NCI-H2081 treated with DMSO at 0.1 percent for 48 hours (cell line): ENCODE measurements at regions not wholly inside any gene's neighbourhood (a gene's known extent, or its start where the extent isn't known, plus 50 kb on each side); places are given as distances from the start of the nearest gene placed in this dataset.
"Not testable (repeated sequence)": the region's sequence is repeated elsewhere in the genome, so short reads cannot be mapped to it uniquely, and the experiment has no call there.

Experiments
- DNase-seq: peaks from one replicate; lab custom pipeline; 2025; lab: John Stamatoyannopoulos, UW

- DNase-seq, result no peak
Observed at GRCh38 chr1:112855152-112855828, 100.7 kb downstream of the SLC16A1 start.

GRCh38 chr1:112854368-112854984, 101.5 kb downstream of the SLC16A1 start:
- DNase-seq, result not testable (repeated sequence)

DNA sequence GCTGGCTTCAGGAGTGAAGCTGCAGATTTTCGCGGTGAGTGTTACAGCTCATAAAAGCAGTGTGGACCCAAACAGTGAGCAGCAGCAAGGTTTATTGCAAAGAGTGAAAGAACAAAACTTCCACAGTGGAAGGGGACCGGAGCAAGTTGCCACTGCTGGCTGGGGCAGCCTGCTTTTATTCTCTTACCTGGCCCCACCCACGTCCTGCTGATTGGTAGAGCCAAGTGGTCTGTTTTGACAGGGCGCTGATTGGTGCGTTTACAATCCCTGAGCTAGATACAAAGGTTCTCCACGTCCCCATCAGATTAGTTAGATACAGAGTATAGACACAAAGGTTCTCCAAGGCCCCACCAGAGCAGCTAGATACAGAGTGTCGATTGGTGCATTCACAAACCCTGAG, 102.1 kb downstream of the SLC16A1 start:
- DNase-seq, result not testable (repeated sequence)

- no peak for DNase-seq
Observed at GRCh38 chr1:112852934-112853333, 103.1 kb downstream of the SLC16A1 start.

- DNase-seq, result peak; percentile 87
Observed at GRCh38 chr1:112852276-112852675, 103.7 kb downstream of the SLC16A1 start.

DNA sequence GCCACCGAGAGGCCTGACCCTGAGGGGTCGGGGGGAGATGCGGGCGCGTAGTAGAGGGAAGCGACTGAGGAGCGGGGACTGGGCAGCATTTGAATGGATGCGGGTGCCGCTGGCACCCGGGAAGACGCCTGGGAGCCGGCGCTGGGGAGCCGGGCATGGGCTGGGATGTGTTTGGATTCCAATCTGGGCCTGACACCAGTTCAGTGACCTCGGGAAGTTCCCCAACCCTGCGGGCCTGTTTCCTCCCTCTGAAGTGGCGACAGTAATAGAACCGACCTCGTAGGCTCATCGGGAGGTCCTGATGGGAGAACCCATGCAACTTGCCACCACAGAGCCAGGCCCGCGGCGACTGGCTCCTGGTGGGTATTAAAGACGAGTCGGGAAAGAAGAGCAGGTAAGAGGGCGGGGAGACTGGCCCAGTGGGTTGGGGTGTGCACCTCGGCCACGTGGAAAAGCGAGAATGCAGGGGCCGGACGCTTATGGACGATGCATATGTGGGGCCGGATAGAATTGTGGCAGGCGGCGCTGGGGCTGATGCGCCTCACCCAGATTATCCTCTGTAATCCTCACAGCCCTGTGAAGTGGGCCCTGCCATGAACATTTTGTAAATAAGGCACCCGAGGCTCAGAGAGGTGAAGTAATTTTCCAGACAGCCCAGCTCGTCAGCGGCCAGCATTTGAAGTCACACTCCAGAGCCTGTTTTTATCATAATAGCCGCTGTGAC, 105.8 kb downstream of the SLC16A1 start:
- DNase-seq, result no peak

DNA sequence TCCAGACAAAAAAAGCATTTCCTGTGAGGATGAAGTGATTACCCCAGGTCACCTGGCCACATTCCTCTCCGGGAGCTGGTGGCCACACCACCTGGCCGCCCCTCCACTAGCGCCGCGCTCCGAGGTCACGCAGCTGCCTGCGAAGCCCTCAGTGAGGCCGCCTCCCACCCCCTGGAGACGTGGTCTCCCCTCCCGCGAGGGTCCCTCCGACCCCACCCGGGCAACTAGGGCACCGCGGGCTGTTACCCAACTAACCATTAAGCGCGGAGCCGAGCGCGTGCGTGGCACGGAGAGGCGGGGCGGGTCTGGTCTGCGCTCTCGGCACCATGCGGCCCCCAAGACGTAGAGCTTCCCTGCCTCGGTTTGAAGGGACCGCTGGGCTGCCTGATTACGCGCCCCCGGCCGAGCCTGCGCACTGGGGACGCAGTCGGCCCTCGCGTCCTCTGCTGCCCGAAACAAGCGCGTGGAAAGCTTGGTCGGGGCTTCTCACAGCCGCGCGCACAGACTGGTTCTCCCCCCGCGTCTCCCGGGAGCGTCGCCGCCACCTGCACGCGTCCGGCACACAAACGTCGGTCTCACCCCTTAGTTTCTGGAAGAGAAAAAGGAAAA, 106.5 kb downstream of the SLC16A1 start:
- DNase-seq, result no peak

DNA sequence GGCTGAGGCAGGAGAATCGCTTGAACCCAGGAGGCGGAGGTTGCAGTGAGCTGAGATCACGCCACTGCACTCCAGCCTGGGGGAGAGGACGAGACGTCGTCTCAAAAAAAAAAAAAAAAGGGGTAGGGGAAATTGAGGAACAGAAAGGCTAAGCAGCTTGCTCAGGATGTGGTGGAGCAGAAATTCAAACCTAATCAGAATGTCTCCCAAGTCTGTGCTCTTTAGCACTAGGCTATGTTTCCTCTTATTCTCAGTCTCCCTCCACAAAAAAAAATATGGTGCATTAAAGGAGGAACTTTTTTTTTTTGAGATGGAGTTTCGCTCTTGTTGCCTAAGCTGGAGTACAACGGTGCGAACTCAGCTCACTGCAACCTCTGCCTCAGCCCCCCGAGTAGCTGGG, 114.2 kb downstream of the SLC16A1 start:
- DNase-seq, result no peak

- DNase-seq, result no peak
Observed at GRCh38 chr1:112840631-112841624, 115.1 kb downstream of the SLC16A1 start.

GRCh38 chr1:112836642-112837041, 119.4 kb downstream of the SLC16A1 start:
- DNase-seq, result no peak

DNA sequence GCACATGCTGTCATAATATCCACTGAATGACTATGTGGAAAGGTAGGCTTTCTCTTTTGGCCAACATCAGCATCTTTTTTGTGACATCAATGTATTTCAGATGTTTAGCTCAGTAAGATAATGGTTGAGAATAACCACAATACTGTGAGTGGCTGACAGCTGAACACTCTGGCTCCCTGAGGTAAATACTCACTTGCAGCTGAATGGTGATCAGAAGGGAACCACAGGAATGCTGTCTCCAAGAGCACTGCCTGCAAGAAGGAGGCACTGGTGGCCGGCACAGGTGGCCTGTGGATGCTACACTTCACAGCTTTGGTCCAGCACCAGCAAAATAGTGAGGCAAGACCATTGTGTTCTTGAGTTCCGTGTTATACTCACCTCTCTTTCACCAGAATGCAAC, 118.7 kb upstream of the PPM1J start:
- DNase-seq, result no peak

DNA sequence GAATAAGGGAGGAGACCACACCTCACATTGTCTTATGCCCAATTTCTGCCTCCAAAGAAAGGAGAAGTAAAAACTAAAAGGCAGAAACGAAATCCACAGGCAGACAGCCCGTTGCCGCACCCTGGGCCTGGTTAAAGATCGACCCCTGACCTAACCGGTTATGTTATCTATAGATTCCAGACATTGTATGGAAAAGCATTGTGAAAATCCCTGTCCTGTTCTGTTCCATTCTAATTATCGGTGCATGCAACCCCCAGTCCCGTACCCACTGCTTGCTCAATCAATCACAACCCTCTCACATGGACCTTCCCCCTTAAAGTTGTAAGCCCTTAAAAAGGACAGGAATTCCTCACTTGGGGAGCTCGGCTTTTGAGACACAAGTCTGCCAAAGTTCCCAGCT, 117.1 kb upstream of the PPM1J start:
- not testable (repeated sequence) for DNase-seq

DNA sequence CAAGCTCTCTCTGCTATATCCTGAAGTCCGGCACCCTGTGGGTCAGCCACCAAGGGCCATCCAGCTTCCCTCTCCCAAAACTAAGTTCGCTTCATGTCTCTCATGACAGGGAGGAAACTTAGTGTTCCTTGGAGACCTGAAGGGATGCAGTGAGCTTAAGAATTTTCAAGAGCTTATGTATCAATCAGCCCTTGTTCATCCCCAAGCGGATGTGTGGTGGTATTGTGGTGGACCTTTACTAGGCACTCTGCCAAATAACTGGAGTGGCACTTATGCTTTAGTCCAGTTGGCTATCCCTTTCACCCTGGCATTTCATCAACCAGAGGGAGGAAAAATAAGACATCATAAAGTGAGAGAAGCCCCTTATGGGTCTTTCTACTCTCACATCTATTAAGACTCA, 114.6 kb upstream of the PPM1J start:
- DNase-seq, result not testable (repeated sequence)

DNA sequence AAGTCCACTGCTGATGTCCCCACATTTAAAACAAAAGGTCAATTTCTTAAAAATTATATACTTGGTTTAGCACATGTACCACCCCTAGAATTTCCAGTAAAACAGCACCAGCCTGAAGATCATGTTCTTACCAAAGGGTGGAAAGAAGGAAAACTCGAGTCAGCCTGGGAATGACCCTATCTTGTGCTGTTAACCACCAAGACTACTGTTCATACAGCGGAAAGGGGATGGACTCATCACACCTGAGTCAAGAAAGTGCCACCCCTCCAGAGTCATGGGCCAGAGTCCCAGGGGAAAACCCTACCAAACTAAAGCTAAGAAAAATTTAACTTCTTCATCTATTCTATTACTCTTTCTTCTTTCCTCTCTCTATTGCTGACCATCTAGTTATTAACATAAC, 113.6 kb upstream of the PPM1J start:
- DNase-seq, result no peak

DNA sequence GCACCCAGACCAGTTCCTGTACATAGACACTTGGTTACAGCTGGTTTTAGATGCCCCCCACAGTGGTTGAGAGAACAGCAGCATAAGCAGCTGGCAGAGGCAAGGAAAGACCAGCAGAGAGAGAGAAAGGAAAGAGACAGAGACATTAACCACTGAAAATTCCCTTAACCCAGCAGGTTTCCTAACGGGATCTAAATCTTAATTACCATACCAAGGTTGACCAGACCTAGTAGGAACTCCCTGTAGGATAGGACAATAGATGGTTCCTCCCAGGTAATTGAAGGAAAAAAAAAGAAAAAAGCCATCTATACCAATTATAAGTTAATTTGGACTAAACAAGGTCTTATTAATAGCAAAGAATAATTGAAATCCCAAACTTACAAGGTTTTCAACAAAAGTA, 112.3 kb upstream of the PPM1J start:
- DNase-seq, result not testable (repeated sequence)

GRCh38 chr1:112826217-112826944, 111.2 kb upstream of the PPM1J start:
- DNase-seq, result no peak

DNA sequence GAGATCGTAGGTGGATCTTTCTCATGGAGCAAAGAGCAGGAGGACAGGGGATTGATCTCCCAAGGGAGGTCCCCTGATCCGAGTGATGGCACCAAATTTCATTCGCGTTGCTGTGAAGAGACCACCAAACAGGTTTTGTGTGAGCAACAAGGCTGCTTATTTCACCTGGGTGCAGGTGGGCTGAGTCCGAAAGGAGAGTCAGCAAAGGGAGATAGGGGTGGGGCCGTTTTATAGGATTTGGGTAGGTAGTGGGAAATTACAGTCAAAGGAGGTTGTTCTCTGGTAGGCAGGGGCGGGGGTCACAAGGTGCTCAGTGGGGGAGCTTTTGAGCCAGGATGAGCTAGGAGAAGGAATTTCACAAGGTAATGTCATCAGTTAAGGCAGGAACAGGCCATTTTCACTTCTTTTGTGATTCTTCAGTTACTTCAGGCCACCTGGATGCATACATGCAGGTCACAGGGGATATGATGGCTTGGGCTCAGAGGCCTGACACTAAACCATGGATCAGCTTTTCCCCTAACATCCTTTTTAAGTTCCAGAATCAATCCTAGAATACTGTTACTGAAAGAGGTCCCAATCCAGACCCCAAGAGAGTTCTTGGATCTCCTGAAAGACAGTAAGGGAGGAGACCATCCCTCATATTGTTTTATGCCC, 110.6 kb upstream of the PPM1J start:
- DNase-seq, result not testable (repeated sequence)

DNA sequence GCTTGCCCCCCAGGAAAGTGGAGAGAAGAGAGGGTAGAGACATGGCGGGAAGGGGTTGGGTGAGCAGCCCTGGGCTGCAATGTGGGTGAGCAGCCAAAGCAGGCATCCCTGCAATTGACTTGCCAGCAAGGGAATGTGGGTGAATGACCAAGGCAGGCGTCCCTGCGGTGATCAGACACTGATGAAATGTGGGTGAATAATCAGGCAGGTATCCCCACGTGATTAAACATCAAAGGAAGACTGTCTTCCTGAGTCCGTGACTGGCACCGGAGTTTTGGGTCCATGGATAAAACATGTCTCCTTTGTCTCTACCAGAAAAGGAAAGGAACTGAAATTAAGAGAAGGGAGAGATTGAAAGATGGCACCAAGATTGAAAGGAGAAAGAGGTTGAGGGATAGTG, 109.9 kb upstream of the PPM1J start:
- DNase-seq, result not testable (repeated sequence)

DNA sequence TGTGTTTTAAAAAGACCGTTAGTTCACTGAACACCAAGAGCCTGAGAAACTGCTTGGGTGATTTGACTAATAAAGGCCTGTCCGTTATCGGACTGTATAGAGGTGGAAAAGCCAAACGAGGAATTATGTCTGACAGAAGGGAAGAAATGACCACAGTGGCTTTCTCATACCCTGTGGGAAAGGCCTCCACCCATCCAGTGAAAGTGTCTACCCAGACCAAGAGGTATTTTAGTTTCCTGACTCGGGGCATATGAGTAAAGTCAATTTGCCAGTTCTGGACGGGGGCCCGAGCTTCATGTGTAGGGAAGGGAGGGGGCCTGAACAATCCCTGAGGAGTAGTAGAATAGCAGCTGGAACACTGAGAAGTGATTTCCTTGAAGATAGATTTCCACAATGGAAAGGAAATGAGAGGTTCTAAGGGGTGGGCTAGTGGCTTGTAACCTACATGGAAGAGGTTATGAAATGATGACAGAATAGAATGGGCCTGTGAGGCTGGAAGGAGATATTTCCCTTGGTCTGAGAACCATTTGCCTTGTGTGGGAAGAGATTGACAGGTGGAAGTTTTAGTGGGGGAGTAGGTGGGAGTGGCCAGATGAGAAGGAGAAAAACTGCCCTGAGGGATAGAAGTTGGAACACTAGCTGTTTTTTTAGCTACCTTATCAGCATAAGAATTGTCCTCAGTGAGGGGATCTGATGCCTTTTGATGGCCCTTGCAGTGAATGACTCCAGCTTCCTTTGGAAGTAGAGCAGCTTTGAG, 106.4 kb upstream of the PPM1J start:
- not testable (repeated sequence) for DNase-seq
